ENCODE measurements at regions not wholly inside any gene's neighbourhood (a gene's known extent, or its start where the extent isn't known, plus 50 kb on each side); places are given as distances from the start of the nearest gene placed in this dataset.

DNA sequence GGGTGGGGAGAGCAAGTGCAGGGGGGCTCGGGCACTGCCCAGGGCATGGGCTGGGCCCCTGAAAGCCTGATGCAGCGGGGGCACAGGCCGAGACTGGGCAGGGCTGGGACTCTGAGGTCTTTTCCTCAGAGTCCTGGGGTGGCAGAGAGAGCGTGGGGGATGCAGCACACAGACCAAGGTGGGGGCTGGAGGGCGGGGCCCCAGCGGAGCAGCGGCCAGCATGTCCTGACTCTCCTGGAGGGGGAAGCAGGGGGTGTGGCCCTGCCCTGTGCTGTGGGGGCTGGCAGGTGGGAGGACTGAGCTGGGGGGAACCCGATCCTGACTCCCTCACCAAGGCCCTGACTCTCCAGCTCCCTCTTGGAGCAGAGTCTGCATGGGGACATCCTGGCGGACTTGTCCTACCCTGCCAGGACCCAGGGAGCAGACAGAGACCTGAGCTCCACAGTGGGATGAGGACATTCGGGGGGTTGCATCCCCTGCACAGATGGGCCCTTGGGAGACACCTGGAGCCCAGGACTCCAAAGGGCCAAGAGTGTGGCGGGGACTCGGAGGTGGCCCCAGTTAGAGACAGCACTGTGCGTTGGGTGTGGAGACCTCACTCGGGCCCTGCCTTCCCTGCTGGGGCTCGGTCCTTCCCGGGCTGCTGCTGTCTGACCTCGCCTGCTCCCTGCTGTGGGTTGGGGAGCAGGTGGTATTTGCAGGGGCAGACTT lies 326.1 kb downstream of the TMEM121 start:
- H2AFZ ChIP-seq (ENCODE audit: low read depth) = no peak overlapping the region
- H3K4me1 ChIP-seq (ENCODE audit: low read depth, poor library complexity, severe bottlenecking) = no peaks in the 10 kb centered on the region
- no peak overlapping the region for H3K9ac ChIP-seq
- H3K4me3 ChIP-seq (IDR thresholded peaks at IDR 0.05; ENCODE audit: insufficient read depth, low read depth, low read length) = no peak overlapping the region
- no peaks in the 10 kb centered on the region for H3K27me3 ChIP-seq (ENCODE audit: insufficient read depth, low read depth)
- H3K27ac ChIP-seq = no peak overlapping the region
- no peaks in the 10 kb centered on the region for H3K36me3 ChIP-seq (ENCODE audit: insufficient read depth)
- no peaks in the 10 kb centered on the region for H3K79me2 ChIP-seq (ENCODE audit: insufficient read depth, low read depth)
- H3K4me2 ChIP-seq = no peak overlapping the region
- TF ChIP-seq, protein P1, sequence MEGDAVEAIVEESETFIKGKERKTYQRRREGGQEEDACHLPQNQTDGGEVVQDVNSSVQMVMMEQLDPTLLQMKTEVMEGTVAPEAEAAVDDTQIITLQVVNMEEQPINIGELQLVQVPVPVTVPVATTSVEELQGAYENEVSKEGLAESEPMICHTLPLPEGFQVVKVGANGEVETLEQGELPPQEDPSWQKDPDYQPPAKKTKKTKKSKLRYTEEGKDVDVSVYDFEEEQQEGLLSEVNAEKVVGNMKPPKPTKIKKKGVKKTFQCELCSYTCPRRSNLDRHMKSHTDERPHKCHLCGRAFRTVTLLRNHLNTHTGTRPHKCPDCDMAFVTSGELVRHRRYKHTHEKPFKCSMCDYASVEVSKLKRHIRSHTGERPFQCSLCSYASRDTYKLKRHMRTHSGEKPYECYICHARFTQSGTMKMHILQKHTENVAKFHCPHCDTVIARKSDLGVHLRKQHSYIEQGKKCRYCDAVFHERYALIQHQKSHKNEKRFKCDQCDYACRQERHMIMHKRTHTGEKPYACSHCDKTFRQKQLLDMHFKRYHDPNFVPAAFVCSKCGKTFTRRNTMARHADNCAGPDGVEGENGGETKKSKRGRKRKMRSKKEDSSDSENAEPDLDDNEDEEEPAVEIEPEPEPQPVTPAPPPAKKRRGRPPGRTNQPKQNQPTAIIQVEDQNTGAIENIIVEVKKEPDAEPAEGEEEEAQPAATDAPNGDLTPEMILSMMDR (conservative IDR thresholded peaks at IDR 0.05; ENCODE audit: low read depth, low read length) = no peak
- H4K20me1 ChIP-seq (ENCODE audit: insufficient read depth) = no peaks in the 10 kb centered on the region

DNA sequence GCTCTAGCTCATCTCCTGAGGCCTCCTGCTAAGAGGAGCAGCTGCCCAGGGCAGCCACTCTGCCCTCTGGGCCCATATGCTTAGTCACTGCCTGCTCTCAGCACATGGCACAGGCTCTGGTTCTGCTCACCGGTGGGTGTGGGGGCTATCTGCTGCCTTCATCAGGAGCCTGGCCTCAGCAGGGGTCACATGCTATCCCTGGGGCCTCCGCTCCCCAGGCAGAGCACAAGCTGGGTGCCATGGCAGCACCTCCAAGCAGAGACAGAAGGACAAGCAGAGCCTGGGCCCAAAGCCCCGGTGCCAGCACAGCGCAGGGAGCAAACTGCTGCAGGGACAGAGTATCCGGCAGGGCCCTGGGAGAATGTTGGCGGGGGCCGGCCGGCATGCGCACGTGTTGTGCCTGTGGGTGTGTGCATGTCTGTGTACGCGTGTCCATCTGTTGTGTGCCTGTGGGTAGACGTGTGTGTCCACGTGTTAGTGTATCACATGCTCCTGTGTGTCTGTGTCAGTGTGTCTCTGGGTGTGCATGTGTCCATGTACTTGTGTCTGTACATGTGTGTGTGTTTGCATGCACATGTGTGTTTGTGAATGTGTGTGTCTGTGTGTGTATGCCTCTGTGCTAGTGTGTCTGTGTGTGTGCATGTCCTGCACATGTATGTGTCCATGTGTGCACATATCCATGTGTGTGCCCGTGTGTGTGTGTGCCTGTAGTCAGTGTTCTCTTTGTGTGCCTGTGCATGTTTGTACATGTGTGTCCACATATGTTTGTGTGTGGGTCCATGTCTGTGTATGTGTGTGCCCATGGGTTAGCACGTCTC lies 326.9 kb downstream of the TMEM121 start:
- no peaks in the 10 kb centered on the region for H3K79me2 ChIP-seq (ENCODE audit: insufficient read depth, low read depth)
- H3K9ac ChIP-seq = no peak overlapping the region
- H2AFZ ChIP-seq (ENCODE audit: low read depth) = no peak overlapping the region
- no peaks in the 10 kb centered on the region for H3K4me1 ChIP-seq (ENCODE audit: low read depth, poor library complexity, severe bottlenecking)
- no peak overlapping the region for H3K27ac ChIP-seq
- H4K20me1 ChIP-seq (ENCODE audit: insufficient read depth) = no peaks in the 10 kb centered on the region
- H3K36me3 ChIP-seq (ENCODE audit: insufficient read depth) = no peaks in the 10 kb centered on the region
- H3K4me3 ChIP-seq (IDR thresholded peaks at IDR 0.05; ENCODE audit: insufficient read depth, low read depth, low read length) = no peak overlapping the region
- no peaks in the 10 kb centered on the region for H3K27me3 ChIP-seq (ENCODE audit: insufficient read depth, low read depth)
- TF ChIP-seq, protein P1 (conservative IDR thresholded peaks at IDR 0.05; ENCODE audit: low read depth, low read length) = no peak
- H3K4me2 ChIP-seq = no peak overlapping the region

DNA sequence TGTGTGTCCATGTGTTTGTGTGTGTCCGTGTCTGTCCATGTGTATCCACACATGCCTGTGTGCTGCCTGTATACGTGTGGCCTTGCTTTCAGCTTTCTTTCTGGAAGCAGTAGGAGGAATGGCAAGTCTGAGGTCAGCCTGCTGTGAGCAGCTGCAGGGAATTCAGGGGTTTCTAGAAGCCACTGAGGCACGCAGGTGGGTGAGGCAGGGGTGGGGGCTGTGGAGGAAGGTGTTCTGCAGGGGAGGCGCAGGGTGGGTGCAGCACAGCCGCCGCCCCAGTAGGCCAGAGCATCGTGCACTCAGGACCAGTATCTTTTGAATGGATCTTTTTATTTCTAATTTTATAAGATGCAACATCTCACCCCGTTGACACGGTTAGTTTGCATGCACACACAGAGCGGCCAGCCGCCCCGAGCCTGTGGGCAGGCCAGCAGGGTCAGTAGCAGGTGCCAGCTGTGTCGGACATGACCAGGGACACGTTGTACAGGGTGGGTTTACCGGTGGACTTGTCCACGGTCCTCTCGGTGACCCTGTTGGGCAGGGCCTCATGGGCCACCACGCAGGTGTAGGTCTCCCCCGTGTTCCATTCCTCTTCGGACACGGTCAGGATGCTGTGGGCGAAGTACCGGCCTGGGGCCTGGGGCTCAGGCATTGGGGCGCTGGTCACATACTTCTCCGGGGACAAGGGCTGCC lies 327.7 kb downstream of the TMEM121 start:
- Histone ChIP-seq H3K4me1 (ENCODE audit: low read depth, poor library complexity, severe bottlenecking) (no peaks in the 10 kb centered on the region), H3K79me2 (ENCODE audit: insufficient read depth, low read depth) (no peaks in the 10 kb centered on the region), H3K27me3 (ENCODE audit: insufficient read depth, low read depth) (no peaks in the 10 kb centered on the region), H3K27ac (no peak overlapping the region), H3K9ac (no peak overlapping the region), H4K20me1 (ENCODE audit: insufficient read depth) (no peaks in the 10 kb centered on the region), H3K4me2 (no peak overlapping the region), H2AFZ (ENCODE audit: low read depth) (no peak overlapping the region), H3K4me3 (IDR thresholded peaks at IDR 0.05; ENCODE audit: insufficient read depth, low read depth, low read length) (no peak overlapping the region), H3K36me3 (ENCODE audit: insufficient read depth) (no peaks in the 10 kb centered on the region)
- TF ChIP-seq, protein P1 (conservative IDR thresholded peaks at IDR 0.05; ENCODE audit: low read depth, low read length) = no peak

DNA sequence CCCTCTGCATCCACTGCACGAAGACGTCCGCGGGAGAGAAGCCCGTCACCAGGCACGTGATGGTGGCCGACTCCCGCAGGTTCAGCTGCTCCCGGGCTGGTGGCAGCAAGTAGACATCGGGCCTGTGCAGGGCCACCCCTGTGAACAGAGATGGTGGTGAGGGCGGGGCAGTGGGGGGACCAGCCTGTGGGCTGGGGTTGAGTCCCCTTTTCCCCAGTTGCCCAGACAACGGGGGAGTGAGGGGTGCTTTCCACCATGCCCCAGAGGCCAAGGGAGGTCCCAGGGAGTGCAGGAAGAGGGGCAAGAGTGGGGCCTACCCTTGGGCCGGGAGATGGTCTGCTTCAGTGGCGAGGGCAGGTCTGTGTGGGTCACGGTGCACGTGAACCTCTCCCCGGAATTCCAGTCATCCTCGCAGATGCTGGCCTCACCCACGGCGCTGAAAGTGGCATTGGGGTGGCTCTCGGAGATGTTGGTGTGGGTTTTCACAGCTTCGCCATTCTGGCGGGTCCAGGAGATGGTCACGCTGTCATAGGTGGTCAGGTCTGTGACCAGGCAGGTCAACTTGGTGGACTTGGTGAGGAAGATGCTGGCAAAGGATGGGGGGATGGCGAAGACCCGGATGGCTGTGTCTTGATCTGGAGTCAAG lies 328.3 kb downstream of the TMEM121 start:
- Histone ChIP-seq H2AFZ (ENCODE audit: low read depth) (no peak overlapping the region), H3K9ac (no peak overlapping the region), H3K27ac (no peak overlapping the region), H3K27me3 (ENCODE audit: insufficient read depth, low read depth) (no peaks in the 10 kb centered on the region), H3K4me1 (ENCODE audit: low read depth, poor library complexity, severe bottlenecking) (no peaks in the 10 kb centered on the region), H3K36me3 (ENCODE audit: insufficient read depth) (no peaks in the 10 kb centered on the region), H3K4me3 (IDR thresholded peaks at IDR 0.05; ENCODE audit: insufficient read depth, low read depth, low read length) (no peak overlapping the region), H3K4me2 (no peak overlapping the region), H3K79me2 (ENCODE audit: insufficient read depth, low read depth) (no peaks in the 10 kb centered on the region), H4K20me1 (ENCODE audit: insufficient read depth) (no peaks in the 10 kb centered on the region)
- TF ChIP-seq, protein P1 (conservative IDR thresholded peaks at IDR 0.05; ENCODE audit: low read depth, low read length) = no peak
